HEK293 (cell line): ENCODE measurements at regions not wholly inside any gene's neighbourhood (a gene's known extent, or its start where the extent isn't known, plus 50 kb on each side); places are given as distances from the start of the nearest gene placed in this dataset.

Experiments
- CTCF ChIA-PET: fragments of 350-600 bp; formaldehyde crosslinking; extraction: SDS; loops from one replicate; lab custom pipeline; 2021; ENCODE audit warnings: antibody characterized with exemption; lab: Yijun Ruan, JAX
- POLR2A ChIA-PET: fragments of 300-600 bp; formaldehyde crosslinking; extraction: SDS; loops from one replicate; lab custom pipeline; 2020; ENCODE audit warnings: antibody characterized with exemption, inconsistent platforms; lab: Yijun Ruan, JAX
- H3K27ac ChIP-seq: fragments of 200-500 bp; sonication (Bioruptor generic); 2 replicates; pipeline ENCODE4 v1.5.1; 2014; ENCODE audit warnings: low read depth, low read length, control low read depth, inconsistent platforms; ENCODE audit errors: extremely low read depth
- H3K36me3 ChIP-seq, 2 experiments: fragments of 200-500 bp in 1 of 2; sonication (Bioruptor generic) in 1 of 2; 1 replicate in 1 of 2; 2 replicates in 1 of 2; pipeline ENCODE4 v1.5.1; 2014 to 2017; ENCODE audit warnings: inconsistent platforms in 2 of 2, low read length in 2 of 2; ENCODE audit not compliant: control insufficient read depth in 2 of 2, insufficient read depth in 1 of 2
- H3K4me1 ChIP-seq: fragments of 200-500 bp; sonication (Bioruptor generic); 2 replicates; pipeline ENCODE4 v1.5.1; 2014; ENCODE audit warnings: mild to moderate bottlenecking, low read length, inconsistent platforms; ENCODE audit not compliant: control insufficient read depth, insufficient read depth
- H3K4me3 ChIP-seq: 2 replicates; pipeline ENCODE4 v1.5.1; 2011; ENCODE audit warnings: low read depth, mild to moderate bottlenecking, control low read depth, low read length, moderate library complexity
- H3K9me3 ChIP-seq: fragments of 200-500 bp; sonication (Bioruptor generic); 2 replicates; pipeline ENCODE4 v1.5.1; 2014; ENCODE audit warnings: low read depth, low read length, inconsistent platforms; ENCODE audit not compliant: control insufficient read depth, insufficient read depth
- SETDB1 ChIP-seq: IDR thresholded peaks from one replicate; pipeline ENCODE4 v1.6.1; 2017; ENCODE audit warnings: mild to moderate bottlenecking, low read length, moderate library complexity, mixed read lengths; ENCODE audit not compliant: insufficient read length
- TRIM28 ChIP-seq: IDR thresholded peaks from 2 replicates; pipeline ENCODE4 v1.6.1; 2011; ENCODE audit warnings: low read length, control low read depth, borderline replicate concordance
- YY2 ChIP-seq: fragments of 450-650 bp; formaldehyde crosslinking; IDR thresholded peaks from 2 replicates; pipeline ENCODE4 v1.5.1; 2016; ENCODE audit warnings: missing biosample characterization, missing genetic modification characterization
- ZBTB21 ChIP-seq: fragments of 450-650 bp; formaldehyde crosslinking; IDR thresholded peaks from 2 replicates; pipeline ENCODE4 v1.5.1; 2017; ENCODE audit warnings: missing biosample characterization, missing genetic modification characterization
- ZBTB48 ChIP-seq: fragments of 450-650 bp; formaldehyde crosslinking; IDR thresholded peaks from 2 replicates; pipeline ENCODE4 v1.5.1; 2016; ENCODE audit warnings: missing biosample characterization, missing genetic modification characterization
- ZFP41 ChIP-seq: fragments of 450-650 bp; formaldehyde crosslinking; IDR thresholded peaks from 2 replicates; pipeline ENCODE4 v1.5.1; 2016; ENCODE audit warnings: missing biosample characterization, missing genetic modification characterization, borderline replicate concordance
- ZIC2 ChIP-seq: fragments of 450-650 bp; formaldehyde crosslinking; IDR thresholded peaks from 2 replicates; pipeline ENCODE4 v1.5.1; 2016; ENCODE audit warnings: missing biosample characterization, missing genetic modification characterization
- ZNF175 ChIP-seq: fragments of 450-650 bp; formaldehyde crosslinking; IDR thresholded peaks from 2 replicates; pipeline ENCODE4 v1.5.1; 2016; ENCODE audit warnings: missing biosample characterization, missing genetic modification characterization
- ZNF202 ChIP-seq: fragments of 450-650 bp; formaldehyde crosslinking; IDR thresholded peaks from 2 replicates; pipeline ENCODE4 v1.5.1; 2016; ENCODE audit warnings: missing biosample characterization, missing genetic modification characterization, borderline replicate concordance
- ZNF266 ChIP-seq: fragments of 450-650 bp; formaldehyde crosslinking; IDR thresholded peaks from 2 replicates; pipeline ENCODE4 v1.5.1; 2016; ENCODE audit warnings: missing biosample characterization, missing genetic modification characterization, low read depth
- ZNF311 ChIP-seq: fragments of 450-650 bp; formaldehyde crosslinking; IDR thresholded peaks from 2 replicates; pipeline ENCODE4 v1.5.1; 2017; ENCODE audit warnings: missing biosample characterization, missing genetic modification characterization, borderline replicate concordance
- ZNF350 ChIP-seq: fragments of 450-650 bp; formaldehyde crosslinking; IDR thresholded peaks from 2 replicates; pipeline ENCODE4 v1.5.0; 2017; ENCODE audit warnings: missing biosample characterization, mild to moderate bottlenecking, missing genetic modification characterization
- ZNF544 ChIP-seq: fragments of 450-650 bp; formaldehyde crosslinking; IDR thresholded peaks from 2 replicates; pipeline ENCODE4 v1.5.0; 2017; ENCODE audit warnings: missing biosample characterization, missing genetic modification characterization
- ZNF747 ChIP-seq: fragments of 450-650 bp; formaldehyde crosslinking; IDR thresholded peaks from 2 replicates; pipeline ENCODE4 v1.5.1; 2016; ENCODE audit warnings: missing biosample characterization, missing genetic modification characterization
- TF ChIP-seq, protein P1 (sequence below): fragments of 450-650 bp; formaldehyde crosslinking; IDR thresholded peaks from 2 replicates; pipeline ENCODE4 v1.5.1; 2016; ENCODE audit warnings: missing biosample characterization, missing genetic modification characterization
- TF ChIP-seq, protein P2 (sequence below): fragments of 450-650 bp; formaldehyde crosslinking; IDR thresholded peaks from 2 replicates; pipeline ENCODE4 v1.5.1; 2016; ENCODE audit warnings: missing biosample characterization, missing genetic modification characterization
- TF ChIP-seq, protein P3 (sequence below): fragments of 450-650 bp; formaldehyde crosslinking; IDR thresholded peaks from 2 replicates; pipeline ENCODE4 v1.5.1; 2016; ENCODE audit warnings: missing biosample characterization, missing genetic modification characterization
- TF ChIP-seq, protein P4 (sequence below): fragments of 450-650 bp; formaldehyde crosslinking; IDR thresholded peaks from 2 replicates; pipeline ENCODE4 v1.5.1; 2016; ENCODE audit warnings: missing biosample characterization, missing genetic modification characterization

DNA sequence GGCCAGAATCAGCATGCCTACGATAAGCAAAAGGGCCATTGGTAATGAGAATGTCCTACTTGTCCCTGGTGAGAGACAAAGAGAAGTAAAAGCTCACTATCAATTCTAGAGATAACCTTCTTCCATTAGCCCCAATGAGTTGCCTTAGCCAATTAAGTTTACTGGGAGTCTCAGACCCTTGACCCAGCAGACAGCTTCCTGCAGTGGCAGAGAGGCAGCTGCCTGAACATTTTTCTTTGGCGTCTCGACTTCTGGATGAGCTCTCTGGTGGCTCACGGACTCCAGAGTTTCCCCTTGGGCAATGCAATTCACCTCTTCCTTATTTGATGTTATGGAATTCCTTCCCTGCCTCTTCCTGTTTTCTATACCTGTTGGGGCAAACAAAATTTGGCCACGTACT is 1034.4 kb downstream of the NAALADL2 start (continued):
- TF ChIP-seq, protein P1, sequence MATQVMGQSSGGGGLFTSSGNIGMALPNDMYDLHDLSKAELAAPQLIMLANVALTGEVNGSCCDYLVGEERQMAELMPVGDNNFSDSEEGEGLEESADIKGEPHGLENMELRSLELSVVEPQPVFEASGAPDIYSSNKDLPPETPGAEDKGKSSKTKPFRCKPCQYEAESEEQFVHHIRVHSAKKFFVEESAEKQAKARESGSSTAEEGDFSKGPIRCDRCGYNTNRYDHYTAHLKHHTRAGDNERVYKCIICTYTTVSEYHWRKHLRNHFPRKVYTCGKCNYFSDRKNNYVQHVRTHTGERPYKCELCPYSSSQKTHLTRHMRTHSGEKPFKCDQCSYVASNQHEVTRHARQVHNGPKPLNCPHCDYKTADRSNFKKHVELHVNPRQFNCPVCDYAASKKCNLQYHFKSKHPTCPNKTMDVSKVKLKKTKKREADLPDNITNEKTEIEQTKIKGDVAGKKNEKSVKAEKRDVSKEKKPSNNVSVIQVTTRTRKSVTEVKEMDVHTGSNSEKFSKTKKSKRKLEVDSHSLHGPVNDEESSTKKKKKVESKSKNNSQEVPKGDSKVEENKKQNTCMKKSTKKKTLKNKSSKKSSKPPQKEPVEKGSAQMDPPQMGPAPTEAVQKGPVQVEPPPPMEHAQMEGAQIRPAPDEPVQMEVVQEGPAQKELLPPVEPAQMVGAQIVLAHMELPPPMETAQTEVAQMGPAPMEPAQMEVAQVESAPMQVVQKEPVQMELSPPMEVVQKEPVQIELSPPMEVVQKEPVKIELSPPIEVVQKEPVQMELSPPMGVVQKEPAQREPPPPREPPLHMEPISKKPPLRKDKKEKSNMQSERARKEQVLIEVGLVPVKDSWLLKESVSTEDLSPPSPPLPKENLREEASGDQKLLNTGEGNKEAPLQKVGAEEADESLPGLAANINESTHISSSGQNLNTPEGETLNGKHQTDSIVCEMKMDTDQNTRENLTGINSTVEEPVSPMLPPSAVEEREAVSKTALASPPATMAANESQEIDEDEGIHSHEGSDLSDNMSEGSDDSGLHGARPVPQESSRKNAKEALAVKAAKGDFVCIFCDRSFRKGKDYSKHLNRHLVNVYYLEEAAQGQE (tag by site-specific recombination): no peak
- TF ChIP-seq ZNF175 (tag by site-specific recombination) (no peak), ZBTB48 (no peak), ZNF202 (no peak)

DNA sequence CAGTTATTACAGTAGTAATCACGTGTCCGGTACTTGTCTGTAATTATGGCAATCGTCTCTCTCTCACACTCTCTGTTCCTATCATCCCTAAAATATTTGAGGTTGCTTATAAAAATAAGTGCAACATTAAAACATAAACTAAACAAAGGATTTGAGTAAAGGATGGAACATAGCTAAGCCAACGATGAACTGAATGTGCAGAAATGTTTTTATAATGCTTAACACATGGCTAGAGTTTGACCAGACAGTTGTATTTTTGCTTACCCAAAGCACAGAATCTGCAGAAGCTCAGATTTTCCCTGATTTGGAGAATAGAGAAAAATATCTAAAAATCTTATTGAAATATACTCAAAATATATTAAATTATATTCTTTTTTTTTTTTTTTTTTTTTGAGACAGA is 1030.9 kb downstream of the NAALADL2 start:
- Histone ChIP-seq H3K4me3 (no peak overlapping the region), H3K9me3 (no peaks in the 10 kb centered on the region), H3K4me1 (no peaks in the 10 kb centered on the region), H3K27ac (no peak overlapping the region), H3K36me3 (no peaks in the 10 kb centered on the region)
- TF ChIP-seq TRIM28 (no peak), ZIC2 (tag by site-specific recombination) (no peak), SETDB1 (no peak)
- TF ChIP-seq, protein P2, sequence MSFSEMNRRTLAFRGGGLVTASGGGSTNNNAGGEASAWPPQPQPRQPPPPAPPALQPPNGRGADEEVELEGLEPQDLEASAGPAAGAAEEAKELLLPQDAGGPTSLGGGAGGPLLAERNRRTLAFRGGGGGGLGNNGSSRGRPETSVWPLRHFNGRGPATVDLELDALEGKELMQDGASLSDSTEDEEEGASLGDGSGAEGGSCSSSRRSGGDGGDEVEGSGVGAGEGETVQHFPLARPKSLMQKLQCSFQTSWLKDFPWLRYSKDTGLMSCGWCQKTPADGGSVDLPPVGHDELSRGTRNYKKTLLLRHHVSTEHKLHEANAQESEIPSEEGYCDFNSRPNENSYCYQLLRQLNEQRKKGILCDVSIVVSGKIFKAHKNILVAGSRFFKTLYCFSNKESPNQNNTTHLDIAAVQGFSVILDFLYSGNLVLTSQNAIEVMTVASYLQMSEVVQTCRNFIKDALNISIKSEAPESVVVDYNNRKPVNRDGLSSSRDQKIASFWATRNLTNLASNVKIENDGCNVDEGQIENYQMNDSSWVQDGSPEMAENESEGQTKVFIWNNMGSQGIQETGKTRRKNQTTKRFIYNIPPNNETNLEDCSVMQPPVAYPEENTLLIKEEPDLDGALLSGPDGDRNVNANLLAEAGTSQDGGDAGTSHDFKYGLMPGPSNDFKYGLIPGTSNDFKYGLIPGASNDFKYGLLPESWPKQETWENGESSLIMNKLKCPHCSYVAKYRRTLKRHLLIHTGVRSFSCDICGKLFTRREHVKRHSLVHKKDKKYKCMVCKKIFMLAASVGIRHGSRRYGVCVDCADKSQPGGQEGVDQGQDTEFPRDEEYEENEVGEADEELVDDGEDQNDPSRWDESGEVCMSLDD (tag by site-specific recombination): no peak
- ChIA-PET CTCF (no interaction called here), POLR2A (no interaction called here)

DNA sequence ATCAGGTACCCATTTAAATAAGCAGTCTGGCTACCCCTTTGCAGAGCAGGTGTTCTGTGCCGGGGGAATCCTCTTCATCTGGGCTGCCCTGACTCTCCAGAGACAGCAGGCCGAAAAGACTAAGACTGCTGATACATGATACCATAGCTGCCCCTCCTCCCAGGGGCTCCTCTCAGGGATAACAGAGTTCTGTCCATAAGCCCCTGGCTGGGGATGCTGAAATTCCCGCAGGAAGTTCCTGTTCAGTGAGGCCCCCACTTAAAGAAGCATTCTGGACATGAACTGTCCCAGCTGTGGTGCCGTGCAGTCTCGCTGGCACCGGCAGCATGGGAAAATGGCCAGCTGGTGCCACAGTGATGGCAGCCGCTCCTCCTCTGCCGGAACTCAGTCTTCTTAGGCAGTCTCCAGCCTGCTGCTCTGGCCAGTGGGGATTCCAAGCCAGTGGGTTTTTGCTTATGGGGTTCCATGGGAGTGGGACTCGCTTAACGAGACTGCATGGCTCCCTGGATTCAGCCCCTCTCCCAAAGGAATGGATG is 1026.2 kb downstream of the NAALADL2 start:
- no peak for TF ChIP-seq ZNF350 (tag by site-specific recombination)
- no peak for TF ChIP-seq ZNF747 (tag by site-specific recombination)
- TF ChIP-seq ZNF311 (tag by site-specific recombination): no peak
- TF ChIP-seq YY2 (tag by site-specific recombination): no peak
- no peak for TF ChIP-seq ZNF266 (tag by site-specific recombination)
- TF ChIP-seq, protein P3, sequence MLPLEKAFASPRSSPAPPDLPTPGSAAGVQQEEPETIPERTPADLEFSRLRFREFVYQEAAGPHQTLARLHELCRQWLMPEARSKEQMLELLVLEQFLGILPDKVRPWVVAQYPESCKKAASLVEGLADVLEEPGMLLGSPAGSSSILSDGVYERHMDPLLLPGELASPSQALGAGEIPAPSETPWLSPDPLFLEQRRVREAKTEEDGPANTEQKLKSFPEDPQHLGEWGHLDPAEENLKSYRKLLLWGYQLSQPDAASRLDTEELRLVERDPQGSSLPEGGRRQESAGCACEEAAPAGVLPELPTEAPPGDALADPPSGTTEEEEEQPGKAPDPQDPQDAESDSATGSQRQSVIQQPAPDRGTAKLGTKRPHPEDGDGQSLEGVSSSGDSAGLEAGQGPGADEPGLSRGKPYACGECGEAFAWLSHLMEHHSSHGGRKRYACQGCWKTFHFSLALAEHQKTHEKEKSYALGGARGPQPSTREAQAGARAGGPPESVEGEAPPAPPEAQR (tag by site-specific recombination): no peak
- no peak for TF ChIP-seq ZNF202
- TF ChIP-seq ZBTB21 (tag by site-specific recombination): no peak
- TF ChIP-seq ZNF544 (tag by site-specific recombination): no peak
- TF ChIP-seq, protein P4, sequence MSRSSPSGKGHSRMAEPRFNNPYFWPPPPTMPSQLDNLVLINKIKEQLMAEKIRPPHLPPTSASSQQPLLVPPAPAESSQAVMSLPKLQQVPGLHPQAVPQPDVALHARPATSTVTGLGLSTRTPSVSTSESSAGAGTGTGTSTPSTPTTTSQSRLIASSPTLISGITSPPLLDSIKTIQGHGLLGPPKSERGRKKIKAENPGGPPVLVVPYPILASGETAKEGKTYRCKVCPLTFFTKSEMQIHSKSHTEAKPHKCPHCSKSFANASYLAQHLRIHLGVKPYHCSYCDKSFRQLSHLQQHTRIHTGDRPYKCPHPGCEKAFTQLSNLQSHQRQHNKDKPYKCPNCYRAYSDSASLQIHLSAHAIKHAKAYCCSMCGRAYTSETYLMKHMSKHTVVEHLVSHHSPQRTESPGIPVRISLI (tag by site-specific recombination): no peak
- TF ChIP-seq ZFP41 (tag by site-specific recombination): no peak
- TF ChIP-seq, all 188 proteins: peak for 0
- H3K36me3 ChIP-seq: no peaks in the 10 kb centered on the region
- H3K4me1 ChIP-seq: no peaks in the 10 kb centered on the region
- H3K4me3 ChIP-seq: no peak overlapping the region
- CTCF ChIA-PET: no interaction called here
- H3K27ac ChIP-seq: no peak overlapping the region
- H3K9me3 ChIP-seq: no peaks in the 10 kb centered on the region
- POLR2A ChIA-PET: no interaction called here
